Gastrocnemius medialis (tissue), 4 donors: ENCODE measurements at regions not wholly inside any gene's neighbourhood (a gene's known extent, or its start where the extent isn't known, plus 50 kb on each side); places are given as distances from the start of the nearest gene placed in this dataset.

Experiments
- ATAC-seq, 2 donors: fragments of 150-250 bp; one replicate each; pipeline ENCODE4 v1.9.1; 2016
- DNase-seq, 2 donors: peaks; one replicate each; pipeline ENCODE4 v3.0.0-alpha.2; 2019
- H3K27ac ChIP-seq, 4 donors: fragments of 200-600 bp; sonication (generic); 1 replicate in 1 of 4; 2 replicates in 3 of 4; pipeline ENCODE4 v1.5.1; 2016 to 2018; ENCODE audit warnings: mild to moderate bottlenecking in 2 of 4, moderate library complexity in 1 of 4
- H3K27me3 ChIP-seq, 3 donors: fragments of 200-600 bp; sonication (generic) in 2 of 3; 1 replicate in 1 of 3; 2 replicates in 2 of 3; pipeline versions ENCODE4 v1.5.1 to v1.6.0; 2016 to 2019; ENCODE audit warnings: mild to moderate bottlenecking in 1 of 3, moderate library complexity in 1 of 3
- H3K36me3 ChIP-seq, 2 donors: fragments of 200-600 bp; sonication (generic) in 1 of 2; one replicate each; pipeline ENCODE4 v1.5.1; 2017 to 2018
- H3K4me1 ChIP-seq, 2 donors: fragments of 200-600 bp; sonication (generic) in 1 of 2; one replicate each; pipeline ENCODE4 v1.5.1; 2016 to 2017; ENCODE audit warnings: mild to moderate bottlenecking in 2 of 2
- H3K4me3 ChIP-seq, 4 donors: fragments of 200-600 bp; sonication (generic) in 3 of 4; 1 replicate in 1 of 4; 2 replicates in 3 of 4; pipeline ENCODE4 v1.5.1; 2016 to 2019; ENCODE audit warnings: mild to moderate bottlenecking in 2 of 4
- H3K9me3 ChIP-seq, 3 donors: fragments of 200-600 bp; sonication (generic) in 2 of 3; 1 replicate in 1 of 3; 2 replicates in 2 of 3; pipeline ENCODE4 v1.5.1; 2016 to 2019
- POLR2A ChIP-seq, 2 donors: fragments of 450-650 bp; IDR thresholded peaks; one replicate each; pipeline ENCODE4 v1.6.1; 2017; ENCODE audit warnings: antibody characterized with exemption in 2 of 2, mild to moderate bottlenecking in 2 of 2, moderate library complexity in 2 of 2
- in situ Hi-C, 4 donors: fragments of 200-750 bp; cut with MboI; loops; one replicate each; pipeline versions ENCODE4 v1.15.0 to v1.8.0; 2017; ENCODE audit warnings: low sequenced_read_pairs in 4 of 4
- intact Hi-C: fragments of 100-400 bp; cut with DNase I; formaldehyde crosslinking; loops from one replicate; pipeline ENCODE4 v1.15.1; 2023; ENCODE audit warnings: low total_unique reads
- TF ChIP-seq, protein P1 (sequence below), 5 experiments: fragments of 450-650 bp in 3 of 5; fragments of 200-600 bp in 2 of 5; sonication (generic) in 2 of 5; IDR thresholded peaks in 4 of 5; conservative IDR thresholded peaks in 1 of 5; 1 replicate in 4 of 5; 2 replicates in 1 of 5; pipeline ENCODE4 v1.5.1; 2016 to 2019; ENCODE audit warnings: antibody characterized with exemption in 5 of 5, mild to moderate bottlenecking in 3 of 5, moderate library complexity in 3 of 5

DNA sequence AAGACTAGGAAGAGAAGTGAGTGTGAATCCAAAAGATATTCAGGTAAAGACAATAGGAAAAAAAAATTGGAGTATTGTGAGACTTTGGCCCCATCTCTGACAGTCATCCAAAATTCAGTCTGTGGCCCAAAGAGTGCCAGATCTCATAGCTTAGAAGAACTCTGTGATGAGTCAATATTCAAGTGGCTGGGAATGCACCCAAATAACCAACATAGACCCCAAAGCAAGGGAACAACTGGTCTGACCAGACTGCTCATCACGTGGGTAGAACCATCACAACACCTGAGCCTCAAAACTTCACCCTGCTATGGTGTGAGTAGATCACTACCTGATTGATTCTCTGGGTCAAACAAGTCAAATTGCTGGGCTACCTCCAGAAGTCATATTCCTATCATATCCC lies 51.1 kb upstream of the TRDN start:
- in situ Hi-C loops (no loop called here), intact Hi-C loops (no loop called here)
- TF ChIP-seq, protein P1, sequence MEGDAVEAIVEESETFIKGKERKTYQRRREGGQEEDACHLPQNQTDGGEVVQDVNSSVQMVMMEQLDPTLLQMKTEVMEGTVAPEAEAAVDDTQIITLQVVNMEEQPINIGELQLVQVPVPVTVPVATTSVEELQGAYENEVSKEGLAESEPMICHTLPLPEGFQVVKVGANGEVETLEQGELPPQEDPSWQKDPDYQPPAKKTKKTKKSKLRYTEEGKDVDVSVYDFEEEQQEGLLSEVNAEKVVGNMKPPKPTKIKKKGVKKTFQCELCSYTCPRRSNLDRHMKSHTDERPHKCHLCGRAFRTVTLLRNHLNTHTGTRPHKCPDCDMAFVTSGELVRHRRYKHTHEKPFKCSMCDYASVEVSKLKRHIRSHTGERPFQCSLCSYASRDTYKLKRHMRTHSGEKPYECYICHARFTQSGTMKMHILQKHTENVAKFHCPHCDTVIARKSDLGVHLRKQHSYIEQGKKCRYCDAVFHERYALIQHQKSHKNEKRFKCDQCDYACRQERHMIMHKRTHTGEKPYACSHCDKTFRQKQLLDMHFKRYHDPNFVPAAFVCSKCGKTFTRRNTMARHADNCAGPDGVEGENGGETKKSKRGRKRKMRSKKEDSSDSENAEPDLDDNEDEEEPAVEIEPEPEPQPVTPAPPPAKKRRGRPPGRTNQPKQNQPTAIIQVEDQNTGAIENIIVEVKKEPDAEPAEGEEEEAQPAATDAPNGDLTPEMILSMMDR (IDR thresholded peaks at IDR 0.05 in 4 of 5, conservative IDR thresholded peaks at IDR 0.05 in 1 of 5): no peak
- TF ChIP-seq POLR2A (IDR thresholded peaks at IDR 0.05): no peak
- Histone ChIP-seq H3K4me3 (no peak overlapping the region), H3K4me1 (peaks cover 0 to under 1% of the 10 kb centered on the region in 2 donors), H3K36me3 (no peaks in the 10 kb centered on the region), H3K27me3 (no peaks in the 10 kb centered on the region), H3K9me3 (no peaks in the 10 kb centered on the region), H3K27ac (no peak overlapping the region)
- DNase-seq: no peak
- no peak for ATAC-seq
